LNCaP clone FGC (cell line): ENCODE measurements at regions not wholly inside any gene's neighbourhood (a gene's known extent, or its start where the extent isn't known, plus 50 kb on each side); places are given as distances from the start of the nearest gene placed in this dataset.
"Not testable (repeated sequence)": the region's sequence is repeated elsewhere in the genome, so short reads cannot be mapped to it uniquely, and the experiment has no call there.

Source experiments
- DNase-seq: peaks from one replicate; pipeline ENCODE4 v3.0.0-alpha.2; 2011; ENCODE audit warnings: low read depth
- H3K4me3 ChIP-seq: 2 replicates; pipeline ENCODE4 v1.5.1; 2011; ENCODE audit warnings: mild to moderate bottlenecking, low read depth, low read length, control low read depth
- TF ChIP-seq, protein P1 (sequence below): IDR thresholded peaks from 2 replicates; pipeline ENCODE4 v1.5.1; 2012; ENCODE audit warnings: mild to moderate bottlenecking; ENCODE audit not compliant: control insufficient read depth, insufficient read depth; ENCODE audit errors: extremely low read depth

DNA sequence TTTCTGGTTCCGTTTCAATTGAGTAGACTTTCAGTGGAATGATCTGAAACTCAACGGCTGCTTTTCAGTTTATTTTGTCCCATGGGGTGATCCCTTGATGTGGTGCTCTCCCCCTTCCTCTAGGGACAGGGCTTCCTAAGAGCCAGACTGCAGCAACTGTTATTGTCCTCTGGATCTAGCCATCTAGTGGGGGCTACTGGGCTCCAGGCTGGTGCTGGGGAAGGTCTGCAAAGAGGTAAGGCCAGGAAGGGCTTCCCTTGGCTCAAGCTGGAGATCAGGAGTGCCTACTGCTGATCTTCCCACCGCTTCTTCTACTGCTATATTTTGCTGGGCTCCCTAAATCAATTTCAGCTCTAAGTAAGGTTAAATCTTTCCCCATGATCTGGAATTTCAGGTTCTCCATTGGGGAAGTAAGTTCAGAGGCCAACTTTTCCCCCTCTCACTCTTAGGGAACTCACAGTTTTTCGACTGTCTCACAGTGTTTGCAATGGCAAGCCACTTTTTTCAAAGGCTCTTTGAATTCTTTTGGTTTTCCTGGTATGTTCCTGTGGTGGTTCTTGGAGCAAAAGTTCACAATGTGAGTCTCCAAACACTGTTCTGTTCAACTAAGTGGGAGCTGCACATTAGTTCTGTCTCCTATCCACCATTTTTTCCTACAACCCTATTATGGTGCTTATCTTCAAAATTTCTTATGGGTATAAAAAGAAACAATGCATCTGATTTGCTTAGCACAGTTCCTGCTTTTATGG is 286.2 kb upstream of the EXOC2 start:
- DNase-seq, result no peak
- TF ChIP-seq, protein P1, sequence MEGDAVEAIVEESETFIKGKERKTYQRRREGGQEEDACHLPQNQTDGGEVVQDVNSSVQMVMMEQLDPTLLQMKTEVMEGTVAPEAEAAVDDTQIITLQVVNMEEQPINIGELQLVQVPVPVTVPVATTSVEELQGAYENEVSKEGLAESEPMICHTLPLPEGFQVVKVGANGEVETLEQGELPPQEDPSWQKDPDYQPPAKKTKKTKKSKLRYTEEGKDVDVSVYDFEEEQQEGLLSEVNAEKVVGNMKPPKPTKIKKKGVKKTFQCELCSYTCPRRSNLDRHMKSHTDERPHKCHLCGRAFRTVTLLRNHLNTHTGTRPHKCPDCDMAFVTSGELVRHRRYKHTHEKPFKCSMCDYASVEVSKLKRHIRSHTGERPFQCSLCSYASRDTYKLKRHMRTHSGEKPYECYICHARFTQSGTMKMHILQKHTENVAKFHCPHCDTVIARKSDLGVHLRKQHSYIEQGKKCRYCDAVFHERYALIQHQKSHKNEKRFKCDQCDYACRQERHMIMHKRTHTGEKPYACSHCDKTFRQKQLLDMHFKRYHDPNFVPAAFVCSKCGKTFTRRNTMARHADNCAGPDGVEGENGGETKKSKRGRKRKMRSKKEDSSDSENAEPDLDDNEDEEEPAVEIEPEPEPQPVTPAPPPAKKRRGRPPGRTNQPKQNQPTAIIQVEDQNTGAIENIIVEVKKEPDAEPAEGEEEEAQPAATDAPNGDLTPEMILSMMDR, result no peak
- no peak overlapping the region for H3K4me3 ChIP-seq

DNA sequence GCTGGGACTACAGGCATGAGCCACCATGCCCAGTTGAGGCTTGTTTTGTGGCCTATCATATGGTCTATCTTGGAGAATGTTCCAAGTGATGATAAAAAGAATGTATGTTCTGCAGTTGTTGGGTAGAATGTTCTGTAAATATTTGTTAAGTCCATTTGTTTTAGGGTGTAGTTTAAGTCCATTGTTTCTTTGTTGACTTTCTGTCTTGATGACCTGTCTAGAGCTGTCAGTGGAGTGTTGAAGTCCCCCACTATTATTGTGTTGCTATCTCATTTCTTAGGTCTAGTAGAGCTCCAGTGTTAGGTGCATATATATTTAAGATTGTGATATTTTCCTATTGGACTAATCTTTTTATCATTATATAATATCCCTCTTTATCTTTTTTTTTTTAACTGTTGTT is 284.3 kb upstream of the EXOC2 start:
- DNase-seq, H3K4me3 ChIP-seq: not testable (repeated sequence)

DNA sequence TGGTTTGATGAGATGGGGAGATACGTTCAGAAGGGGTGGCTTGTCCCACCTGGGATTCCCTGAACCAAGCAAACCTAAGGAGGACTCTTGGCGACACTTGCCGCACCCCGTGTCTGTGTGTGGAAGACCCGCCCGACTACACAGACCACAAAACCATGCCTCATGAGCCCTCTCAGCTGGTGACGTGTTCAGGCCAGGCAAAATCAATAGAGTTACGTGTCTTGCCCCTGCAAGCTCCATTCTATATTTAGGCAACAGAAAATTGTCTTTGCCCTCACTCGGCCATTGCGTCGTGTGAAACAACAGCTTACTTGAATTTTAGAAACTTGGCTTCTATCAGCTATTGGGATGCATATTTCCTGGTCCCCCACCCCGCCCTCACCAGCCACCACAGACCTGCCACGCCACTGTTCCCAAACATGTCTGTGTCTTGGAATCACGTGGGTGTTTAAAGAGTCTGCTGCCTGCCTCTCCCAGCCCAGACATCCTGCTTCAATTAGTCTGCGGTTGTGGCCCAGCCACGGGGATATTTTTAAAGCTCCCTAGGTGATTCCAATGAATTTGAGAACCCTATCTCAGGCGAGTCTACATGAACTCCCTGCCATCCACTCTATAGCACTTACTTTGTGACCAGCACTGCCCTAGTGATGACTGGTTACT is 279.2 kb upstream of the EXOC2 start:
- no peak for DNase-seq
- TF ChIP-seq, protein P1, result no peak
- H3K4me3 ChIP-seq, result no peak overlapping the region

DNA sequence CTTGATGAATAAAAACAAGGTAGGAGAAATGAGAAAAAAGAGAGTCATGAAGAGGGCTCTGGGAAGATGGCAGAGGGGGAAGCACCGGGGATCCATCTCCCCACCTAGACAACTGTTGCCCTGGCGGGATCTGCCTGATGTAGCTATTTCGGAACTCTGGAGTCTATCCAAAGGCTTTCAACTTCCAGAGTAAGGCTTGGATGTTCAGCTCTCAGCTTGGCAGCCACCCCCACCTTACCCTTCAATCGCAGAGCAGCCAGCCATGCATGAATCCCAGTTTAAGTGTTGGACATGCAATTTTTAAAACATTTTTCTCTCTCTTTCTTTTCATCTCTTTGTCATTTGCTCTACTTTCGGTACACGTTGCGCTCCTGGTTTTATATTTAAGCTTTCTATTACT is 275.9 kb upstream of the EXOC2 start:
- DNase-seq, result no peak
- H3K4me3 ChIP-seq, result no peak overlapping the region
- TF ChIP-seq, protein P1, result no peak

DNA sequence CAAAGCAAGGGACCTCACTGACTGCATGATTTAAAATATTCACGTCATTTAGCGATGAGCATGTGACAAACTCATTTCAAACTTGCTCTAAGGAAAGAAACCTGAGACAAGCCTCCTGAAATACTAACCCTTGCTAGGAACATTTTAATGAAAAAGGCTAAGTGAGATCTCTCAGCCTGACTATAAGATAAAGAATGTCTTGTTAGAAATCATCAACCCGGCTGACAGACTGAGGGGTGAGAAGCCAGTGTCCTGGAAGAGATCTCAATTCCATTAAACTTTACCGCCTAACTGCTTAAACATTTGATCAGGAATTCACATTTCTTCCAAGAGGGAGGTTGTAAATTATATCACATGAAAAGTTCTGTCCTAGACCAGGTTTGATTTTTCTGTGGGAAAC is 274.8 kb upstream of the EXOC2 start:
- DNase-seq, result no peak
- TF ChIP-seq, protein P1, result no peak
- no peak overlapping the region for H3K4me3 ChIP-seq

DNA sequence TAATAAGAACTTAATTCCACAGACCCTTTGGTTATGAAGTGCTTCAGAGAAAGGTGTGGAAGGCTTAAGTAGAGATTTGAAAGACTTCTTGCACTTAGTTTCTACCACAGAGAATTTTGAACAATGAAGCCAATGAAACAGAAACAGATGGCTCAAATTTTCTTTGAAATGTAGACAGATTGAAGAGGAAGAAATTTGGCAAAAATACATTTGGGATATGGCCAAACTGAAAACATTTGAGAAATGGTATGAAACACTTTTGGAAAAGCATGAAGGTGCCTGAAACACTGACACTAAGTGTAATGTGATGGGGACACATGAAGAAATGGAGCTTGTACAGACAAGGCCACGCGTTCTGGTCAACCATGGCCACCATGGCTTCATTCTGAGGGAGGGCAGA is 272.4 kb upstream of the EXOC2 start:
- no peak overlapping the region for H3K4me3 ChIP-seq
- TF ChIP-seq, protein P1, result no peak
- DNase-seq, result no peak

DNA sequence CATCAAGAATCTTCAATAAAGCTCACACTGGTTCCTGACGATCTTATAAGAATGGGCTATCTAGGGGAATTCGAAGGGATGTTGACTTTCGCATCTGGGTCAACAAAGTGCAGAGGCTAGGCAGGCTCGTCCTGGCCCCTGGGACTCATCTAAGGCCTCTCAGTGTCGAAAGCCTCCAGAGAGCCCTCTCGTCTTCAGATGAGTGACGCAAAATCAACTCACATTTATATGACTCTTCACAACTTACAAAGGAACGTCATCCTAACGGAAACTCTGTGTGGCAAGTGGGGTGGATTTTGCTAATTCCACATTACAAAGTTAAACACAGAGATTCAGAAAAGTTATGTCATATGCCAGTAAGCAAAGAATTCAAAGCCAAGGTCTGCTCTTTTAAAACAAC is 270.5 kb upstream of the EXOC2 start:
- no peak overlapping the region for H3K4me3 ChIP-seq
- DNase-seq, result no peak
- TF ChIP-seq, protein P1, result no peak
